LNCaP clone FGC (cell line): ENCODE measurements at regions not wholly inside any gene's neighbourhood (a gene's known extent, or its start where the extent isn't known, plus 50 kb on each side); places are given as distances from the start of the nearest gene placed in this dataset.

Source experiments
- DNase-seq: peaks from one replicate; pipeline ENCODE4 v3.0.0-alpha.2; 2011; ENCODE audit warnings: low read depth
- H3K4me3 ChIP-seq: 2 replicates; pipeline ENCODE4 v1.5.1; 2011; ENCODE audit warnings: mild to moderate bottlenecking, low read depth, low read length, control low read depth
- TF ChIP-seq, protein P1 (sequence below): IDR thresholded peaks from 2 replicates; pipeline ENCODE4 v1.5.1; 2012; ENCODE audit warnings: mild to moderate bottlenecking; ENCODE audit not compliant: control insufficient read depth, insufficient read depth; ENCODE audit errors: extremely low read depth

DNA sequence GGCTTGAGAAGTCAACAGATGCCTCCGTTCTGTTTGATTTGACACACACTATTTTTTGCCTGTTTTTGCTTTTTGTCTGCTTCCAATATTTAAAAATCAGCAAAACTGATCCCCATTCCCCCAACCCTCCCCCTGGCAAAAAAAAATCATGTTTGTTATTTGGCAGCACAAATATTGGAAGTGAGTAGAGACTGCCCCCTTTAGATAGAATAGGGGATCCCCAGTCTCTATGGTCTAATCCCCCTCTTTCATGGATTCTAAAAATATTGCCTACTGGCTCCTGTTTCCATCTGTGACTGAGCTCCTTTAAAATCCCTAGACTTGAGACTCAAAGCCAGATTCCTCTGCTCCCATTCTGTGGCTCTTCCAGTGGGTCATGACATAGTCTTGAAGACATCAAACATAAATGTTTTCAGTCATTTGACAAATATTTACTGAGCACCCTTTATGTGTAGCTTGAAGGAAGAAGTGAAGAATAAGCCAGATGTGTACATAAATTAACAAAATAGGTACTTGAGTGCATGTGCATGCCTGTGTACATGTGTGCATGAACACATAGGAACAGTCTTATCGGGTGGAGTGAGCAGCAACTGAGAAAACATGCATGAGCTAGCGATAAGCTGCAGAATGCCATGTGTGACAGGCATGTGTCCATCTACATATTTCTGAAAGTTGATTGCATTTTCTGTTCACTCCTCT is 101.2 kb downstream of the SALL1 start:
- DNase-seq: no peak
- TF ChIP-seq, protein P1, sequence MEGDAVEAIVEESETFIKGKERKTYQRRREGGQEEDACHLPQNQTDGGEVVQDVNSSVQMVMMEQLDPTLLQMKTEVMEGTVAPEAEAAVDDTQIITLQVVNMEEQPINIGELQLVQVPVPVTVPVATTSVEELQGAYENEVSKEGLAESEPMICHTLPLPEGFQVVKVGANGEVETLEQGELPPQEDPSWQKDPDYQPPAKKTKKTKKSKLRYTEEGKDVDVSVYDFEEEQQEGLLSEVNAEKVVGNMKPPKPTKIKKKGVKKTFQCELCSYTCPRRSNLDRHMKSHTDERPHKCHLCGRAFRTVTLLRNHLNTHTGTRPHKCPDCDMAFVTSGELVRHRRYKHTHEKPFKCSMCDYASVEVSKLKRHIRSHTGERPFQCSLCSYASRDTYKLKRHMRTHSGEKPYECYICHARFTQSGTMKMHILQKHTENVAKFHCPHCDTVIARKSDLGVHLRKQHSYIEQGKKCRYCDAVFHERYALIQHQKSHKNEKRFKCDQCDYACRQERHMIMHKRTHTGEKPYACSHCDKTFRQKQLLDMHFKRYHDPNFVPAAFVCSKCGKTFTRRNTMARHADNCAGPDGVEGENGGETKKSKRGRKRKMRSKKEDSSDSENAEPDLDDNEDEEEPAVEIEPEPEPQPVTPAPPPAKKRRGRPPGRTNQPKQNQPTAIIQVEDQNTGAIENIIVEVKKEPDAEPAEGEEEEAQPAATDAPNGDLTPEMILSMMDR: no peak
- no peak overlapping the region for H3K4me3 ChIP-seq

DNA sequence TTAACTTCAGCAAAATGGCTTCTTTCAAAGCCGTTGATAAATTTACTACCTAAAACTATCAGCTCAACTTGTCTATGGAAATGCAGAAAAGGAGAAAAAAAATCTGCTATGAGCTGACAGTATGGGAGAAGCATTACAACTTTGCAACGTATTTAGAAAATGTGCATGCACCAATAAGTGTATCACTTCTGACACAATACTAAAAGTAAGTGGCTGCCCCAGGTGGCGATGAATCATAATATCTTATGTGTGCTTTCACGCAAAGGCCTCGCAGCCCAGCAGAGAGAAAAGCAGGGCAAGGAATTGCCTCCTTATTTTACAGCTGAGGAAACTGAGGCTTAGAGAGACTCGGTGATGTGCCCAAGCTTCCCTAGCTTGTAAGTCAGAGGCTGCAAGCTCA is 101.8 kb downstream of the SALL1 start:
- TF ChIP-seq, protein P1: no peak
- DNase-seq: no peak

DNA sequence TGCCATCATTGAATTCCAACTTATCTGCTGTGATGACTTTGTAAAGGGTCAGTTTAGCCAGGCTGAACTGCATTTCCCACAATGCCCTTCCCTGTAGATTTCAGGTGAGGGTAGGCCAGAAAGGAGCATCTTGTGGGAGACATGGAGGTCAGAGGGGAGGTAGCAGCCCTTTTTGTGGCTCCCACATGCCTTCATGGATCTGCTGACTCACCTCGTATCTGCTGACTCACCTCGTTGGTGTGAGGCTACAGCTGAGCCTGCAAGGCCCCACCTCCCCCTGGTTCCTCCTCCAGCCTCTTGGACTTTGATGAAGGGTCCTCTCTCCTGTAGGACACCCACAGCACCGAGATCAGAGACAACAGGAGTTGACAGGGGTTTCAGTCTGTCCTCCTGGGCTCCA is 102.5 kb downstream of the SALL1 start:
- no peak for DNase-seq
- H3K4me3 ChIP-seq: no peak overlapping the region
- TF ChIP-seq, protein P1: no peak

More for the DNA sequence above, 101.8 kb downstream of the SALL1 start:
- no peak overlapping the region for H3K4me3 ChIP-seq

DNA sequence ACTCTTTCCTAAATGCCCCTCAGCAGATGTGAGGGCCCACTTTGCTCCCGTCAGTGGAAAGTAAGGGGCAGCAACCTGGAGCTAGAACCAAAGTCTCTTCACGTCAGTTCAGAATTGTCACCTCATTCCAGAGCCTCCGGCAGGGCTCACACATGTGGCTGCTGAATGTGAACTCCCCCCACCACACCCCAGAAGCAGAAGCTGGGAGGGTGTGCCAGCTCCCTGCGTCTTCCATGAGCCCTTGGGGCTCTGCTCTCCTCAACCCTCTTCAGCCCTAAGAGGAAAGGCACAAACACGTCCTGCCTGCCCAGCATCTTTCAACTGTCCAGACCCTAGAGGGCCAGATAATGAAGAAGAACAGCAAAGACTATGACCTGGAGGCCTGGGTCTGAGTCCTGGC is 105.3 kb downstream of the SALL1 start:
- H3K4me3 ChIP-seq: no peak overlapping the region
- no peak for DNase-seq
- TF ChIP-seq, protein P1: no peak

DNA sequence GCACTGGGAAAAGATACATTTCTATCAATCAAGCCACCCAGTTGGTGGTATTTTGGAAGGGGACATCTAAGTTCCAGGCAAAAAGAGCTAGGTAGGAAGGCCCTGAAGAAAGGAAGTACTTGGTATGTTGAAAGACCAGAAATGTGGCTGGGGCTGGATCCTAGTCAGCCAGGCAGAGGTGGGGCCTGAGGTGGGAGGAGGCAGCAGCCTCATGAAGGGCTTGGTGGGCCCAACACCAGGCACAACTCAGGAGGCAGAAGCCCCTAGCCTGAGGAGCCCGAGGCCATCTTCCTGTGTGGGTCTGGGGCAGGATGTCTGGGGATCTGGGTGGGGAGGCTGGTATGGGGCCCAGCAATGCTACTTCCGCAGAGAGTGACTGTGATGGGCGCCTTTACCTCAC is 105.9 kb downstream of the SALL1 start:
- H3K4me3 ChIP-seq: no peak overlapping the region
- DNase-seq: no peak
- TF ChIP-seq, protein P1: no peak

DNA sequence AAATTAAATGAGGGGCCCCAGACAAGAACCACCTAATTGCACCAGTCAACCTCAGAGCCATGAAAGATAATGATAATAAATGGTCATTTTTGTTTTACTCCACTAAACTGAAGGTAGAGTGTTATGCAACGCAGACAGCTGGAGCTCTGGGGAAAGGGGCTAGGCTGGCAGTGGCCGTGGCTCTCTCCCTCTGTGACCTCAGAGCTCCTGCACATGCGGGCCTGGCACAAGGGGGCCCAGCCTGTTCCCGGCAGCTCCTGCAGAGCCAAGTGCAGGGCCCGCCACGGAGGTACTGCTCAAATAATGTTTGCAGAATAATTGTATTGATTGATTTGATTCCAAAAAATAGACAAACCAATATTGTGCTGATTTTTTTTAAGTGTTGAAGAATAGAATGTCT is 109.5 kb downstream of the SALL1 start:
- TF ChIP-seq, protein P1: no peak
- no peak for DNase-seq

DNA sequence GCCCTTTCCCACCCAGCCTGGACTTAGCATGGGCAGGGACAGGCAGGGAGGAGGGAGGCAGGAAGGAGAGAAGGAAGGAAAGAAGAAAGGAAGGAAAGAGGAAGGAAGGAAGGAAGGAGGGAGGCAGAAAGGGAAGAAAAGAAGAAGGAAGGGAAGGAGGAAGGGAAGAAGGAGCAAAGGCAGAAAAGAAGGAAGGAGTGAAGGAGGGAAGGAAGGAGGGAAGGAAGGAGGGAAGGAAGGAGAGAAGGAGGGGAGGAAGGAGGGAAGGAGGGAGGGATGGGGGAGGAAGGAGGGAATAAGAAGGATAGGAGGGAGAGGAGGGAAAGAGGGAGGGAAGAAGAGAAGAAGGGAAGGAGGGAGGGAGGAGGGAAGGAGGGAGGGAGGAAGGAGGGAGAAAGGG is 110.4 kb downstream of the SALL1 start:
- TF ChIP-seq, protein P1: no peak
- H3K4me3 ChIP-seq: no peak overlapping the region
- DNase-seq: no peak

More for the DNA sequence above, 109.5 kb downstream of the SALL1 start:
- no peak overlapping the region for H3K4me3 ChIP-seq
